Tibial nerve (tissue), 4 donors: ENCODE measurements at regions not wholly inside any gene's neighbourhood (a gene's known extent, or its start where the extent isn't known, plus 50 kb on each side); places are given as distances from the start of the nearest gene placed in this dataset.

Experiments
- EP300 ChIP-seq, 2 donors: sonication (generic); formaldehyde crosslinking; IDR thresholded peaks; one replicate each; pipeline ENCODE4 v1.6.1; 2017; ENCODE audit warnings: antibody characterized with exemption in 2 of 2, mild to moderate bottlenecking in 1 of 2
- POLR2A ChIP-seq, 2 donors: fragments of 450-650 bp; IDR thresholded peaks; one replicate each; pipeline ENCODE4 v1.6.1; 2017; ENCODE audit warnings: antibody characterized with exemption in 2 of 2, mild to moderate bottlenecking in 2 of 2, moderate library complexity in 2 of 2
- TF ChIP-seq, protein P1 (sequence below), 5 experiments: fragments of 200-600 bp in 3 of 5; fragments of 450-650 bp in 2 of 5; sonication (generic) in 3 of 5; IDR thresholded peaks; one replicate each; pipeline ENCODE4 v1.5.1; 2016 to 2019; ENCODE audit warnings: antibody characterized with exemption in 5 of 5, mild to moderate bottlenecking in 3 of 5, moderate library complexity in 2 of 5

DNA sequence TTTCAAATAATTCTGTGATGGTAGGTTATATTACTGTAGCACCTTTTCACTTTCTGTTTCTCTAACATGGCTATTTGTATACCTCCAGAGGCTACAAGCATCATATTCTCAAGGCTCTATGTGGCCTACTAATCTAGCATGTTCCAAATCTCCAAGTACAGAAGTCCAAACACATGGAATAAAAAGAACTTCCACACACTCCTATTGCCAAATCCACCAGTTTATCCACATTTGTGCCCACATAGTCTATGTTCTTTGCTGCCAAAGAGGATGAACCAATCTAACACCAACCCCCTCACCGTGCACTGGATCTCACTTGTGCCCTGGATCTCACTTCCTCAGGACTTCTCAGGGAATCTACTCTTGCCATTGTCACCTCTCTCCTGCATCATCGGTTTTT, 247.3 kb upstream of the RBBP8 start:
- TF ChIP-seq, protein P1, sequence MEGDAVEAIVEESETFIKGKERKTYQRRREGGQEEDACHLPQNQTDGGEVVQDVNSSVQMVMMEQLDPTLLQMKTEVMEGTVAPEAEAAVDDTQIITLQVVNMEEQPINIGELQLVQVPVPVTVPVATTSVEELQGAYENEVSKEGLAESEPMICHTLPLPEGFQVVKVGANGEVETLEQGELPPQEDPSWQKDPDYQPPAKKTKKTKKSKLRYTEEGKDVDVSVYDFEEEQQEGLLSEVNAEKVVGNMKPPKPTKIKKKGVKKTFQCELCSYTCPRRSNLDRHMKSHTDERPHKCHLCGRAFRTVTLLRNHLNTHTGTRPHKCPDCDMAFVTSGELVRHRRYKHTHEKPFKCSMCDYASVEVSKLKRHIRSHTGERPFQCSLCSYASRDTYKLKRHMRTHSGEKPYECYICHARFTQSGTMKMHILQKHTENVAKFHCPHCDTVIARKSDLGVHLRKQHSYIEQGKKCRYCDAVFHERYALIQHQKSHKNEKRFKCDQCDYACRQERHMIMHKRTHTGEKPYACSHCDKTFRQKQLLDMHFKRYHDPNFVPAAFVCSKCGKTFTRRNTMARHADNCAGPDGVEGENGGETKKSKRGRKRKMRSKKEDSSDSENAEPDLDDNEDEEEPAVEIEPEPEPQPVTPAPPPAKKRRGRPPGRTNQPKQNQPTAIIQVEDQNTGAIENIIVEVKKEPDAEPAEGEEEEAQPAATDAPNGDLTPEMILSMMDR (IDR thresholded peaks at IDR 0.05), result no peak
- TF ChIP-seq POLR2A (IDR thresholded peaks at IDR 0.05) (no peak), EP300 (IDR thresholded peaks at IDR 0.05) (no peak)
